GM21360 (cell line): ENCODE measurements at regions not wholly inside any gene's neighbourhood (a gene's known extent, or its start where the extent isn't known, plus 50 kb on each side); places are given as distances from the start of the nearest gene placed in this dataset.
"Not testable (repeated sequence)": the region's sequence is repeated elsewhere in the genome, so short reads cannot be mapped to it uniquely, and the experiment has no call there.

ENCODE experiments used
- ATAC-seq: cut with Tn5 transposase; IDR thresholded peaks from one replicate; pipeline ENCODE4 v1.9.1; 2021; ENCODE audit warnings: mild to moderate bottlenecking, moderate library complexity; ENCODE audit not compliant: unreplicated experiment

DNA sequence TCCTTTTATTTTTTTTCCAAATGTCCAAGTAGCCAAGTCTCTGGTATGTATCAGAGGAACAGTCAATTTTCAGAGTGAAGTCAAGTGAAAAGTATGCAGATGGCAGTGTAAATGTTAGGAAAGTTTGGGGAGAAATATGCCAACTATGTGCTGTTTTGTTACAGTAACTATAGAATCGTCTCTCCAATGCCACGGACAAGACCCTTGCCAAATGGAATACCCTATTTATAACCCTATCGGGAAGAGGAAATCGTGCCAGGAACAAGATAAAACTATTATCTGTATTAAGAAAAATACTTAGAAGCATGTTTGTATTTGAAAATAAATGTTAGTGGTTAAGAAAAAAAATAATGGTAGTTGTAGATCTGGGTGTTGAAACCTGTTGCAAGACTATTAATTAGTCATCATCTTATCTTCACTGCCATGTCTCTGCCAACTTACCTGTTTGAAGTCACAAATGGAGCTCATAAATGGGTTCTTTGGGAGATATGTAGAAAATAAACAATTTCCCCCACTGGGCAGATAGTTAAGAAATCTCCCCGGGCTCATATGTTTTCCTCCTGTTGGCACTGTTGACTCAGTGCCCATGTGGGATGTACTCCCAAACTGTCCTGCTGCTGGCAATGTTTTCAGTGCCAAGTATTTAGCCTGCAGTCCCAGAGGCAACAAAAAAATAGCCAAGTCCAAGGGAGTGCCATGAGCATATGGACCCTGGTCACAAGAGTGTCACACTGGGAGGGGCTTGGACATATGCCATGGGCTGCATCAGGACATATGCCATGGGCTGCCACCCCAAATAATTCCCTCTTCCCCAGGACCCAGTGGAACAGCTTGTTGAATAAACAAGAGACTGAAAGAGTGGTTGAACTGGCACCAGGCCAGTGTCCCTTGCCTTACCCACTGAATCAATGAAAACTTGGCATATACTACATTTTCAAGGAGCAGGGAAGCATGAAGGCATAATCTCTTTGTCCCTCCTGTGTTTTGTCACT lies 366.9 kb downstream of the OSR1 start:
- ATAC-seq = no peak

DNA sequence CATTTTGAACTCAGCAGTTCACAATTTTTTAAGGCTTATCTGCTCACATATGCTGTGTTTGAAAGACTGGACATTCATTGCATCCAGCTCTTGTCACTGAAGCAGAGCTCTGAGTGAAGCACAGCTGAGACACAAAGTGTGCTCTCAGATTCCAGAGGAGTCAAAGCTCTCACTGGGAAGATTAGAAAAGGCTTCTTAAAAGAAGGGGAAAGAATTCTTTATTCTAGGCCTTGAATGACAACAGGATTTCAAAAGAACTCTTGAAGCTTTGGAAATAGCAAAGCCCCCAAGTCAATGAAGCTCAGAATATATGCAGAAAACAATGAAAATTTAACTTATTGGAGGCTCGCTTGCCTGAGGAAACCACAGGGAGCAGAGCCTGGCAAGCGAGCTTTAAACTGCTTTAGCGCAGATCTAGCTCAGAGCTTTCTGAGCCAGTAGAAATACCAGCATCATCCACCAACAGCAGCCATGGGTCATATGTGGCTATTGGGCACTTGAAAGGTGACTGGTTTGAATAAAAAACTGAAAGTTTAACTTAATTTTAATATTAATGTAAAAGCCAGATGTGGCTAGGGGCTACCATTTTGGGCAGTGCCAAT lies 369.7 kb downstream of the OSR1 start:
- ATAC-seq = no peak

DNA sequence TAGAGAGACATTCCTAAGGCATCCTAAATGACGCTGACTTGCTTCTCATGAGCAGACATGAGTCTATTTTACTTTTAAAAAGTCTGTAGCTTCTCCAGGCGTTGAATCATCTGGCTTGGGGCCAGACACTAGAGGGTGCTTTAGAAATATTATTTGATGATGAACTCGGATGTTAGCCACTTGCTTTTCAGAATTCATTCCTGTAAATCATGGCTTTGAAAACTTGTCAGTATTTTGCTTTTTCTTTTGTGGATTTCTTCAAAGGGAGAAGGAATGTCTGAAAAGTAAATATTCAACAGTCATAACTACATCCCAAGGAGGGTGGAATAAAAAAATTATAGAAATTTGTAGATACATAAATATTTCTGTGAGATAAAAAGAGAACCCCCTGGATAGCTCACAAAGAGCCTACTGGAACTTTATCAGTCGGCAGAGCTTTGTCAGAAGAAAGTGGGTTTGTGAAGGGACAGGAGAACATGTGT lies 370.8 kb downstream of the OSR1 start:
- ATAC-seq = no peak

DNA sequence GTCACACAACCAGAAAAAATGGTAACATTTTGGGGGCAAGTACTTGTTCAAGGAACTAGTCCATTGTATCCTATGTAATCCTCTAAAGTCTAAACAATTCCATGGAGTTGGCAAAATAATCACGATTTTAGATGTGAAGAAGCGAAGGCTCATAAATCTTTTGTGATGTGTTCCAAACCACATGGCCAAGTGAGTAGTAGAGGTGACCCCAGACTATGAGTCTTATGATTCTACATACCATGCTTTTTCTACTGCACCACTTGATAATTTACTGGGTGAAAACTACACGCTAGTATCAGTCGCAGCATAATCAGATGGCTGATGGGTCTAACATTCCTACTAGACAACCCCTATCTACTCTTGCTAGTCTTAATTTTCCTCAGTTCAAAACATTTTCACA lies 371.4 kb downstream of the OSR1 start:
- no peak for ATAC-seq

DNA sequence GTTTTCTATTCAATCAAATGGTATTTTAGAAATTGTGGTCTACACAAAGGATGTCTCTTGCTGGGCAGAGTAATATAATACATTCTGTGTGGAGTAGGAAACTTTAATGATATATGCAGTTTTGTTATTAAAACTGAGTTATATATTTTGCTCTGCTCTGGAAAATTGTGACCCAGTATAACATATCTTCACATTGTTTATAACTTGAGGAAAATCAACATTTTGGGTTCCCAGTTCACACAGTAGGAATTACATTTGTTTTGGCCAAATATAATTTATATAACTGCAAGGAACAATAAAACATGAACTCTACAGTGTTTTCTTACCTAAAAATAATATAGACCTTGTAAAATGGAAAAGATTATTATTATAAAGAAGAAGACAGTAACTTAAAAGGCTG lies 372.4 kb downstream of the OSR1 start:
- no peak for ATAC-seq

DNA sequence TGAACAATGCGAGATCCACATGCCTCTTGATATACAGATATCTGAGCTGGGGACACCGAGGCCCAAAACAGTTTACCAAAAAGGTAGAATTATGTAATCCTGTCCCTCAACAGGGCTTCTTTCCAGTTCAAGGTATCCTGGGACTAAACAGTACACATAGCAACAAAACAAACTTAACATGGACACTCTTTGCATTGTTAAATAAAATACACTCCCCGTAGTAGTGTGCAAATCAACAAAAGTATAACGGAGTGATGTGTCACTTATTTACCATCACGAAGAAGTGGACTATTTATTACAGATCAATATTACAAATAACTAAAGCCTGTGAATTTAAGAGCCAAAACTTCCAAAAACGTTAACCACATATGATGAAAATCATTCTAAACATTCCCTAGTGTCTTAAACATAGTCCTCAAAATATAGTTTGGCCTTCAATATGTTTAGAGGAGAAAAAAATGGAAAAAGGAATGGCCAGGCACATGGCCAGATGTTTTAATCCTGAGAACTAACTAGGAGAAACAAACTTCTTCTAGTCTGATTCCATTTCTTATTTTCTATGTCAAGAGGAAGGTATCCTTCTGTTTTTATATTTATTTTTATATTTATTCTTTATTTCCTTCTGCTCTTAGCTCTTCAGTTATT lies 377.5 kb downstream of the OSR1 start:
- ATAC-seq = no peak

DNA sequence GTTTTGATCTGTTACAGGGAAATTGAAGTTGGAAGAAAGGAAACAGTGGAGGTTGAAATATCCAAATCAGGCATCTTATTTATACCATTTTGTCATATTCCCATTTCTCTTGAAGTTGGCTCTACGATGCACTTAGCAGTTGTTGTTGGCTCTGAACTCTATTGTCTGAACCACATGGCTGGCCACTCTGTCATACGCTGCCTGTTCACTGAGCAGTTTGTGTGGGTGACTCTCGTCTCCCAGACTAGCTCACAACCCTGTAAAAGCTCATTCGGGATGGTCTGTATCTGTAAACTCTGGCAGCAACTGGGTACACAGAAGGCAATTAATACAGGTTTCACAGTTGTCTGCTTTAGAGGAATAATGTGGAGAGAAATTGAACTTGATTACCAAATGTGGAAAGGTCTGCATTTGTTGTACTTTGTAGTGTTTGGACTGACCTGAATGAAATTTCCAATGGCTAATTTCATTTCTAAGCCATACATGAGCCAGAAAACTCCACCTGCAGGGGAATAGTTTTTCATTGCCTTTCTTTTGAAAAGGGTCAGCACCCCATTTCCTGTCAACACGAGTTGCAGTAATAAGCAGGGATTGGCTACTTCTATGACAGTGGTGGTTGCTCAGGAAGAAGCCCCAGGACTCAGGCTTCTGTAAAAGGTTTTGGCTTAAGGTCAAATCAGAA lies 378.2 kb downstream of the OSR1 start:
- no peak for ATAC-seq

DNA sequence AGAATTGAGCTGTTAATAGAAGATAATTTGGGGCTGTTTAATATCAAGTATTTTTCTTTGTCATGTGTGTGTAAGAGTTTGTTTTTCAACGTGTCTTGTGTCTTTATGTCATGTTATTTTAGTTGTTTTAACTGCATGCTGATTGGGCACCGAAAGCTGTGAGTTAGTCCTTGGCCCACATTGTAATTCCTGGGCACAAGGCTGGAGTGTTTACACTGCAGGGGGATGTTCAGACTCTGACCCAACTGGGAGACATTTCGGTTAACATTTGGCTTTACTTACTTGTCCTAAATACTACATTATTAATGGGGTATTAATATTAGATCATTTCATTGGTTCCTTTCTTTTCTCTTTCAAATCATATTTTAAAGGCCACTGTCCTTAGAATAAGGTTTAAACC lies 381.0 kb downstream of the OSR1 start:
- no peak for ATAC-seq

DNA sequence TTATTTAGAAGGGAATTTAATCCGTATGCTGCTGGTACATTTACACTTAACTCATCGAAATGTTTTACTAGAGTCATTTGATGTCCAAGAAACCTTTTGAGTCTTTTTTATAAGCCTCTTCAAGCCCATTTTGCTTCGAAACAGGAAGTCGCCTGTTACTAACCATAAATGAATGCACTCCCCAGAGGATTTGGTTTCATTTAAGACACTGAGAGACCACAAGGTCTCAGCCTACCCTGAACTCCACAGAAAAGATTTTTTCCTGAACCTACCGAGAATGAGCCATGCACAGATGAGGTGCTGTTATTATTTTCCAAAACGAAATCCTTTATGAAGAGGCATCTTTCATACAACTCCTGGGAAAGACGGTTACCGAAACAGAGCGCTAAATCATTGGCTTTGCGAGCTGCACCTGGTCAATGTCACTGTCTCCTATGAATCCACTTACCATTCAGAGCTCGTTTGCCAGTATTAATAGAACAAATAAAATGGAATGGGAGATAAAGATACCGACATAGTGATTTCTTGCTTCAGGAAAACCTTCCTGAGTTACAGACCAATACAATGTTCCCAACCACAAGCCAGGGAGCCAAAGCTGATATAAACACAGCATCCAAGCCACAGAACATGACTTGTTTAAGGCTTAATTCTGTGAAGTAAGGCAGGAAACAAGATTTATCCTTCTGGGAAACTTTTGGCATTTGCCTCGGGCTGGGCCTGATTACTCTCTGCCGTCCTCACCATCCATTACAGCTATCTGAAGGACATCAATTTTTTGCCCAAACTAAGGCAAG lies 382.1 kb downstream of the OSR1 start:
- peak; percentile 96 for ATAC-seq

DNA sequence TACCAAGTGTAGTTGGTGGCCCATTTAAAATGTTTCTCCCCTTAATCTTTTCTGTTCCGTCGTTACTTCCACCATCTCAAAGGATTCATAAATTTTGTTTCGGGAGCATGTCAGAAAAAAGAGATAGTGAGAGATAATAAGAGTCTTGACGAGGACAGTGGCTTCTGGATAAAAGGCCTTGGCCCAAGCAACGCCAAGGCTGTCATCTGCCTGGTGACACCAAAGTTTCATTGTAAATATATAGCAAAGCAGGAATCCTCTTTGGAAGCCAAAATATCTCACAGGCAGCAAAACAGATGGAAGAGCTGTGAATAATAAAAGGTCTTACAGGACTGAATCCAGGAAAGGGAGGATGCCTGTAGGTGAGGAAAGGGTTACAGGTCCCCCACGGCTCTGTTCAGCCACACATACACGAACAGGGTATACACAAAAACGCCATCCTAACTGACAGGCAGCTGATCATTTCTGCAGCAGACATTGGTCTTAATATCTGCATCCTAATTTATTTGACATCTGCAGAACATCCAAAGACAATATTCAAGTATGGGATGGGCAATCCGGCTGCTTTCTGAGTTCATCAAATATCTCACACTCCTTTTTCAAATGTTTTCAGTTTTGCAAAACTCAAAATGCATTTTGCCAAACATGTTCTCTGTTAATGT lies 382.8 kb downstream of the OSR1 start:
- no peak for ATAC-seq

DNA sequence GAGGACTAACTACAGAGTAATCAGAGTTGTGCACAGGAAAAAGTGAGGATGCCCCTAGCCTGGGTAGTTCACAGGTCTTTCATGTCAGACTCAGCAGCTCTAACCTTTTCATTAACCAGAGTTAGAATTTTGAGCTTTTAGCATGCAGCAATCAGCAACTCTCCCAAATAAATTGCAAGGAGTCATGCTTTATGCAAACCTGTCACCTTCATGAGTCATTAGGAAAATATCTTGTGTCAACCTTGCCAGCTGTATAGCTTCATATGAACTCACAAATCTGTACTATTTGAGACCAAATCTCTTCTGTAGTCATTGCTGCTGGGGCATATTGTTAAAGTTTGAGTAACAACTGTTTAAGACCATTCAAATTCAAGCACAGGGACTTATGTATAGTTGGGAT lies 382.3 kb upstream of the NT5C1B start:
- no peak for ATAC-seq

DNA sequence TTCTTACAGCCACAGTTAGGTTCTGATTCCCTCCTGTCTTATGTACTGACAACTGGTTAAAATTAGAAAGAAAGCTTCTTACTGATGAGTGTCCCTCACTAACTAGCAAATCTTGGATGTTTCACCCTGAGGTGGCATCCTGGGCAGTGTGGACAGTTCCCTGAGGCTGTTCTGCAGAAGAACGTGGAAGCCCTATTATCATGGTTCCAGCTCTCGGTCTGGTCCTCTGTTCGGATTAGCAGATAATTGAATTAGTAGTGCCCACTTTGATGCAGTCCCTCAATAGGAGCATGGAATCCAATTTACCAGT lies 381.7 kb upstream of the NT5C1B start:
- no peak for ATAC-seq

DNA sequence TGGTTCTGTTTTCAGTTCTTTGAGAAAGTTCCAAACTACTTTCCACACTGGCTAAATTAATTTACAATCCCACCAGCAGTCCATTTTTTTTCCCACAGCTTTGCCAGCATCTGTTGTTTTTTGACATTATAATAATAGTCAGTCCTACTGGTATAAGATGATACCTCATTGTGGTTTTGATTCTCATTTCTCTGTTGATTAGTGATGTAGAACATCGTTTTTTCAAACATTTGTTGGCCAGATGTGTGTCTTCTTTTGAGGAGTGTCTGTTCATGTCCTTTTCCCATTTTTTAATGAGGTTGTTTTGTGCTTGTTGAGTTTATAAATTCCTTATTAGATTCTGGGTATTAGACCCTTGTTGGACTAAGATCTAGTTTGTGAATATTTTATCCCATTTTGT lies 376.8 kb upstream of the NT5C1B start:
- no peak for ATAC-seq

DNA sequence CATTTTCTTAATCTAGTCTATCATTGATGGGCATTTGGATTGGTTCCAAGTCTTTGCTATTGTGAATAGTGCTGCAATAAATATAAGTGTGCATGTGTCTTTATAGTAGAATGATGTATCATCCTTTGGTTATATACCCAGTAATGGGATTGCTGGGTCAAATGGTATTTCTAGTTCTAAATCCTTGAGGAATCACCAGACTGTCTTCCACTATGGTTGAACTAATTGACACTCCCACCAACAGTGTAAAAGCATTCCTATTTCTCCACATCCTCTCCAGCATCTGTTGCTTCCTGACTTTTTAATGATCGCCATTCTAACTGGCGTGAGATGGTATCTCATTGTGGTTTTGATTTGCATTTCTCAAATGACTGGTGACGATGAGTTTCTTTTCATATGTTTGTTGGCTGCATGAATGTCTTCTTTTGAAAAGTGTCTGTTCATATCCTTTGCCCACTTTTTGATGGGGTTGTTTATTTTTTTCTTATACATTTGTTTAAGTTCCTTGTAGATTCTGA lies 374.4 kb upstream of the NT5C1B start:
- ATAC-seq = not testable (repeated sequence)

DNA sequence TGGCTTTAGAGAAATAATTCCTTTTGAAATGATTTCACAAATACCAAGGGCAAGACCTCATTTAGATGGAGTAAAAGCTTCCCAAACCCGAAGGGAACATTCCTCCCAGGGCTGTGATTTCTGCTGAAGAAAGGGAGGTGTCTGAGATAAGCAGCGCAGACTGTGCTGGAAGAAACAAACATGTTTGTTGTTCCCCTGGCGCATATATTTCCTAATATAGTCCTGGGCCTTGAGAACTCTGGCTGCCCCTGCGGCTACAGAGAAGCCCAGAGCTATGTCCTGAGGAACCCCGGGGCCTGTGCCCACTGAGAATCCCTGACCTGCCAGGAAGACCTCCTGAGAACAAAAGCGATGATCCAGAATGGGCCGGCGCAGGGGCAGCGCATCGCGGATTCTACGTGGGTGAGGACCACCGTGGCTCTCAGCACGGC lies 372.6 kb upstream of the NT5C1B start:
- ATAC-seq = no peak

DNA sequence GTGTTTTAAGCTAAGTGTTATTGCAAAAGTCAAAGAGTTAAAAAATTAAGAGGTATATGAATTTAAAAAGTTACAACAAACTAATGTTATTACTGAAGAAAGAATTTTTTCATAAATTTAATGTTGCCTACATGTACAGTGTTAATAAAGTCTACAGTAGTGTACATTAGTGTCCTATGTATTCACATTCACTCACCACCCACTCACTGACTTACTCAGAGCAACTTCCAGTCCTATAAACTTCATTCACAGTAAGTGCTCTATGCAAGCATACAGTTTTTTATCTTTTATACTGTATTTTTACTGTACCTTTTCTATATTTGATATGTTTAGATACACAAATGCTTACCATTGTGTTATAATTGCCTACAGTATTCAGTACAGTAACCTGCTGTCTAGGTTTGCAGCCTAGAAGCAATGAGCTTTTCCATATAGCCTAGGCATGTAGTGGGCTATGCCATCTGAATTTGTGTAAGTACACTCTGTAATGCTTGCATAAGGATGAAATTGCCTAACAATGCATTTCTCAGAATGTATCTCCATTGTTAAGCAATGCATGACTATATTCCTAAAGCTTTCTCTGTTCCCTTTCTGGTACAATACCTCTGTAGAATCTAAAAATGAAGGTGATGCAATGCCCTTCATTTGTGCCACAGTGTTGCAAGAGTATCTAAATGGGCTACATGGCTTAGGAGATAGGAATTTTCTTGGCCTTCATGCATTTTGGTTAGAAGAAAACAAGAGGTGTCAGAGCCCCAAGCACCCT lies 370.8 kb upstream of the NT5C1B start:
- ATAC-seq = no peak

DNA sequence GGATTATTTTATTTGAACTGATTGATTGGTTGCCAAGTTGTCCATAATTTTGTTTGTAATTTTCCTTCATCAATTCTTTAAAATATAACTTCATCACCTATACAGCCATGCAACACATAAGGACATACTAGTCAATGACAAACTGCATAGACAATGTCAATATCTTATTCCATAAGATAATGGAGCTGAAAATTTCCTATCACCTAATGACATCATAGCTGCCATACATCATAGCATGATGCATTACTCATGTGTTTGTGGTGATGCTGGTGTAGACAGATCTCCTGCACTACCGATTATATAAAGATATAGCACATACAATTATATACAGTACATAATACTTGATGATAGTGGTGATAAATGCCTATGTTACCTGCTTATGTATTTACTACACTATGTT lies 369.8 kb upstream of the NT5C1B start:
- no peak for ATAC-seq

DNA sequence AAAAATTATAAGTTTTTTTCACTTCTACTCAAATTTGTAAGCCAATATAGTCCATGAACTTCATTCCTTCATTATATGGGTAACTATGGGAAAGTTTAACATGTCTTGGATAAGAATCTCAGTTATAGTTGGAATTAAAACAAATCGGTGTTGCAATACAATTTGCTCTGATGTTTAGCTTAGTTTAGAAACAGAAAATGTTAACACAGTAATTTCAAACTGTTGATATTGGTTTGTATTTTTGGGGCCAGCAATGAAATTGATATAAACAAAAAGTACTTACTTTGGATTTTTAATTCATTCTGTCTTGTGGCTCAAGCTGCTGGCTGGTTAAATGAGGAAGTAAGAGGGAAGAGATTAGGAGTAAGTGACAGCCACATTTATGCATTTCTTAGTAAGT lies 368.5 kb upstream of the NT5C1B start:
- ATAC-seq = no peak

DNA sequence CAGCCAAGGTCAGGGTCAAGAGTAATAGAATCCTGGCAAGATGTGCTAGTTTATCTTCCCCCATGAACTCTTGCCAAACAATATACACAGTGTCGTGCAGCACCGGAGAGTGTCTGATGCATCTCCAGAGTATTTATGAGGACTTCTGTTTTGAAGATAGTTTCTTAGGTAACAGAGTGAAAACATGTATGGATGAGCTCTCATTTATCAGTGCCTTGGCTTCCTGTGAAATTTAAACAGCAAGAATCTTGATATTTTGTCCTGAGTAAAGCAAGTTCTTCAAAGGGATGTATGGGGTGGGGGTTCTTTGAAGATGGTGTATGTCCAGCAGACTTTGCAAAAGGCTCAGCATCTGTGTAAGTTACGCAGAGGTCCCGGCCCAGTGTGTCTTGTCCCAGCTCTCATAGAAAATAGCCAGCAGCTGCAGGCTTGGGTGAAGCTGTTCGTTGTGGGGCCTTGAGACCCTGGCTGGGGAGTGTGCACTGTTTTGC lies 361.0 kb upstream of the NT5C1B start:
- no peak for ATAC-seq
